ENCODE measurements at regions not wholly inside any gene's neighbourhood (a gene's known extent, or its start where the extent isn't known, plus 50 kb on each side); places are given as distances from the start of the nearest gene placed in this dataset.

DNA sequence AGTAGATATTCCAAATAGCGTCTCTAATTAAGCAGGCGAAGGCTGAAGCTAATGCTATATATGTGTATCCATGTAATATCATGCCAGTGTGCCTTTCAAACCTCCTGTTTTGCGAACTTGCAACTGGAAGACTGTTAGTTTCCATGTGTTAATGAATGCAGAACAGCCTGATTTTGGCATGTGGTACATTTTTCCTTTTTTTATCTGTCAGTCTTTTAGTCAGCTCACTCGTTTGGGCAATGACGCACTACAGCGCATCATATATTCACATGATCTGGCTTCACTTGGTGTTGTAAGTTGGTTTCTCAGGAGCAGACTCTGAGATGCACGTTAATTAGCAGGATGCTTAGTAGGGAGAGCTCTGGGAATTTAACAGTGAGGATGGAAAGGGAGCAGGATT lies 210.4 kb upstream of the CA10 start:
- Histone ChIP-seq H3K79me2 (ENCODE audit: control insufficient read depth, insufficient read depth, low read length) (no peaks in the 10 kb centered on the region), H3K4me1 (ENCODE audit: control insufficient read depth, extremely low read depth, insufficient read depth, low read length) (no peaks in the 10 kb centered on the region)

GRCh38 chr17:52357854-52358253 lies 199.3 kb upstream of the CA10 start:
- H3K27ac ChIP-seq (ENCODE audit: insufficient read depth, low read length), result no peak overlapping the region
- no peaks in the 10 kb centered on the region for H4K20me1 ChIP-seq (ENCODE audit: control insufficient read depth, extremely low read depth, insufficient read depth, low read length)
- no peaks in the 10 kb centered on the region for H3K79me2 ChIP-seq (ENCODE audit: control insufficient read depth, insufficient read depth, low read length)
- no peak overlapping the region for H3K4me2 ChIP-seq (ENCODE audit: extremely low read depth, insufficient read depth, low read length)
- no peaks in the 10 kb centered on the region for H3K27me3 ChIP-seq (ENCODE audit: control insufficient read depth, insufficient read depth, low read length)
- H2AFZ ChIP-seq (ENCODE audit: low read length), result no peak overlapping the region
- H3K36me3 ChIP-seq (ENCODE audit: control insufficient read depth, insufficient read depth, low read length), result no peaks in the 10 kb centered on the region
- no peaks in the 10 kb centered on the region for H3K4me1 ChIP-seq (ENCODE audit: control insufficient read depth, extremely low read depth, insufficient read depth, low read length)
- no peak overlapping the region for H3K9ac ChIP-seq (ENCODE audit: insufficient read depth, low read length)
- no peak overlapping the region for H3K4me3 ChIP-seq (replicated peaks in 1 of 4; ENCODE audit: control extremely low read depth in 1 of 4, insufficient read depth in 1 of 4, low read depth in 3 of 4, low read length in 4 of 4)
- H3K9me3 ChIP-seq (ENCODE audit: control insufficient read depth, insufficient read depth, low read depth, low read length), result no peaks in the 10 kb centered on the region
- TF ChIP-seq, protein P1, sequence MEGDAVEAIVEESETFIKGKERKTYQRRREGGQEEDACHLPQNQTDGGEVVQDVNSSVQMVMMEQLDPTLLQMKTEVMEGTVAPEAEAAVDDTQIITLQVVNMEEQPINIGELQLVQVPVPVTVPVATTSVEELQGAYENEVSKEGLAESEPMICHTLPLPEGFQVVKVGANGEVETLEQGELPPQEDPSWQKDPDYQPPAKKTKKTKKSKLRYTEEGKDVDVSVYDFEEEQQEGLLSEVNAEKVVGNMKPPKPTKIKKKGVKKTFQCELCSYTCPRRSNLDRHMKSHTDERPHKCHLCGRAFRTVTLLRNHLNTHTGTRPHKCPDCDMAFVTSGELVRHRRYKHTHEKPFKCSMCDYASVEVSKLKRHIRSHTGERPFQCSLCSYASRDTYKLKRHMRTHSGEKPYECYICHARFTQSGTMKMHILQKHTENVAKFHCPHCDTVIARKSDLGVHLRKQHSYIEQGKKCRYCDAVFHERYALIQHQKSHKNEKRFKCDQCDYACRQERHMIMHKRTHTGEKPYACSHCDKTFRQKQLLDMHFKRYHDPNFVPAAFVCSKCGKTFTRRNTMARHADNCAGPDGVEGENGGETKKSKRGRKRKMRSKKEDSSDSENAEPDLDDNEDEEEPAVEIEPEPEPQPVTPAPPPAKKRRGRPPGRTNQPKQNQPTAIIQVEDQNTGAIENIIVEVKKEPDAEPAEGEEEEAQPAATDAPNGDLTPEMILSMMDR (conservative IDR thresholded peaks at IDR 0.05 in 1 of 2, IDR thresholded peaks at IDR 0.05 in 1 of 2; ENCODE audit: low read depth in 1 of 2, low read length in 2 of 2), result no peak
- no peak for TF ChIP-seq EZH2 (IDR thresholded peaks at IDR 0.05; ENCODE audit: low read length, missing control alignments)
- no peak for DNase-seq (ENCODE audit: low read depth in 2 of 2)

More for the DNA sequence above, 210.4 kb upstream of the CA10 start:
- no peak overlapping the region for H3K9ac ChIP-seq (ENCODE audit: insufficient read depth, low read length)
- H3K27ac ChIP-seq (ENCODE audit: insufficient read depth, low read length), result no peak overlapping the region
- no peaks in the 10 kb centered on the region for H3K27me3 ChIP-seq (ENCODE audit: control insufficient read depth, insufficient read depth, low read length)
- no peak for DNase-seq (ENCODE audit: low read depth in 2 of 2)
- TF ChIP-seq EZH2 (IDR thresholded peaks at IDR 0.05; ENCODE audit: low read length, missing control alignments), result no peak
- TF ChIP-seq, protein P1 (conservative IDR thresholded peaks at IDR 0.05 in 1 of 2, IDR thresholded peaks at IDR 0.05 in 1 of 2; ENCODE audit: low read depth in 1 of 2, low read length in 2 of 2), result no peak
- H3K36me3 ChIP-seq (ENCODE audit: control insufficient read depth, insufficient read depth, low read length), result no peaks in the 10 kb centered on the region
- H4K20me1 ChIP-seq (ENCODE audit: control insufficient read depth, extremely low read depth, insufficient read depth, low read length), result no peaks in the 10 kb centered on the region
- H2AFZ ChIP-seq (ENCODE audit: low read length), result no peak overlapping the region
- H3K4me2 ChIP-seq (ENCODE audit: extremely low read depth, insufficient read depth, low read length), result no peak overlapping the region
- H3K9me3 ChIP-seq (ENCODE audit: control insufficient read depth, insufficient read depth, low read depth, low read length), result no peaks in the 10 kb centered on the region
- H3K4me3 ChIP-seq (replicated peaks in 1 of 4; ENCODE audit: control extremely low read depth in 1 of 4, insufficient read depth in 1 of 4, low read depth in 3 of 4, low read length in 4 of 4), result no peak overlapping the region

- H4K20me1 ChIP-seq (ENCODE audit: control insufficient read depth, extremely low read depth, insufficient read depth, low read length), result no peaks in the 10 kb centered on the region
- TF ChIP-seq EZH2 (IDR thresholded peaks at IDR 0.05; ENCODE audit: low read length, missing control alignments), result no peak
- TF ChIP-seq, protein P1 (conservative IDR thresholded peaks at IDR 0.05 in 1 of 2, IDR thresholded peaks at IDR 0.05 in 1 of 2; ENCODE audit: low read depth in 1 of 2, low read length in 2 of 2), result no peak
- no peak overlapping the region for H3K4me3 ChIP-seq (replicated peaks in 1 of 4; ENCODE audit: control extremely low read depth in 1 of 4, insufficient read depth in 1 of 4, low read depth in 3 of 4, low read length in 4 of 4)
- DNase-seq (ENCODE audit: low read depth in 2 of 2), result no peak
- H3K4me1 ChIP-seq (ENCODE audit: control insufficient read depth, extremely low read depth, insufficient read depth, low read length), result no peaks in the 10 kb centered on the region
- H3K27ac ChIP-seq (ENCODE audit: insufficient read depth, low read length), result no peak overlapping the region
- H3K79me2 ChIP-seq (ENCODE audit: control insufficient read depth, insufficient read depth, low read length), result no peaks in the 10 kb centered on the region
- H3K27me3 ChIP-seq (ENCODE audit: control insufficient read depth, insufficient read depth, low read length), result no peaks in the 10 kb centered on the region
- H3K9me3 ChIP-seq (ENCODE audit: control insufficient read depth, insufficient read depth, low read depth, low read length), result no peaks in the 10 kb centered on the region
- H2AFZ ChIP-seq (ENCODE audit: low read length), result no peak overlapping the region
- H3K36me3 ChIP-seq (ENCODE audit: control insufficient read depth, insufficient read depth, low read length), result no peaks in the 10 kb centered on the region
- no peak overlapping the region for H3K9ac ChIP-seq (ENCODE audit: insufficient read depth, low read length)
- H3K4me2 ChIP-seq (ENCODE audit: extremely low read depth, insufficient read depth, low read length), result no peak overlapping the region
Measured at GRCh38 chr17:52336796-52337195, 178.3 kb upstream of the CA10 start.
